Right lobe of liver (tissue), 6 donors: ENCODE measurements at regions not wholly inside any gene's neighbourhood (a gene's known extent, or its start where the extent isn't known, plus 50 kb on each side); places are given as distances from the start of the nearest gene placed in this dataset.

ENCODE experiments used
- ATAC-seq, 4 donors: fragments of 200-7000 bp; cut with Tn5 transposase; one replicate each; pipeline ENCODE4 v1.9.1; 2020; ENCODE audit warnings: mild to moderate bottlenecking in 4 of 4, moderate library complexity in 4 of 4
- DNase-seq, 3 donors: peaks; one replicate each; pipeline ENCODE4 v3.0.0-alpha.2; 2020
- H3K27ac ChIP-seq, 3 donors: fragments of 200-600 bp; one replicate each; pipeline ENCODE4 v1.8.0; 2022
- H3K27me3 ChIP-seq, 2 donors: fragments of 200-600 bp; one replicate each; pipeline ENCODE4 v1.8.0; 2022
- H3K36me3 ChIP-seq, 4 donors: fragments of 200-600 bp; sonication (generic) in 1 of 4; one replicate each; pipeline versions ENCODE4 v1.5.1 to v1.8.0; 2017 to 2022; ENCODE audit warnings: control low read depth in 1 of 4
- H3K4me1 ChIP-seq, 4 donors: fragments of 200-600 bp; sonication (generic) in 1 of 4; one replicate each; pipeline versions ENCODE4 v1.5.1 to v1.8.0; 2017 to 2022; ENCODE audit warnings: control low read depth in 1 of 4
- H3K4me3 ChIP-seq, 3 donors: fragments of 200-600 bp; one replicate each; pipeline ENCODE4 v1.8.0; 2022
- H3K9me3 ChIP-seq, 4 donors: fragments of 200-600 bp; sonication (generic) in 1 of 4; one replicate each; pipeline versions ENCODE4 v1.5.1 to v1.8.0; 2017 to 2022; ENCODE audit warnings: control low read depth in 1 of 4
- CTCF ChIP-seq, 4 donors: fragments of 200-600 bp in 3 of 4; fragments of 450-650 bp in 1 of 4; IDR thresholded peaks; one replicate each; pipeline versions ENCODE4 v1.5.1 to v1.8.0; 2016 to 2022; ENCODE audit warnings: antibody characterized with exemption in 4 of 4, mild to moderate bottlenecking in 2 of 4
- POLR2A ChIP-seq: fragments of 450-650 bp; IDR thresholded peaks from one replicate; pipeline ENCODE4 v1.6.1; 2017; ENCODE audit warnings: antibody characterized with exemption, mild to moderate bottlenecking
- WGBS: methylation state at CpG from one replicate; pipeline ENCODE4 v1.1.6; 2018; ENCODE audit warnings: low coverage, low lambda C conversion rate; ENCODE audit not compliant: insufficient coverage; ENCODE audit errors: missing lambda C conversion rate; 5-methylcytosine and 5-hydroxymethylcytosine counted together
- intact Hi-C, 2 donors: fragments of 100-400 bp; cut with DNase I; formaldehyde crosslinking; loops; one replicate each; pipeline versions ENCODE4 v1.11.2 to v1.14.1; 2022
- donor health status: DM: no; HTN: yes; CAD: no.
- donor health status: DM: no; HTN: no; CAD: no.
- donor health status: DM: no; HTN: no; CAD: no.
- donor health status: DM: no; HTN: yes; CAD: no.
- donor health status: DM: no; HTN: yes; CAD: no.

- no peaks in the 10 kb centered on the region for H3K36me3 ChIP-seq
- no peaks in the 10 kb centered on the region for H3K4me1 ChIP-seq
- H3K9me3 ChIP-seq = no peaks in the 10 kb centered on the region
- no peaks in the 10 kb centered on the region for H3K27me3 ChIP-seq
- no peak for DNase-seq
- 88% methylated on average over 2 of the region's 2 CpGs for WGBS
- TF ChIP-seq CTCF (IDR thresholded peaks at IDR 0.05) = no peak
- no peak for TF ChIP-seq POLR2A
- no peak overlapping the region for H3K27ac ChIP-seq
- no peak for ATAC-seq
- intact Hi-C loops = no loop called here
- H3K4me3 ChIP-seq = no peak overlapping the region
Observed at GRCh38 chr16:51487880-51488279, 336.8 kb upstream of the SALL1 start.

DNA sequence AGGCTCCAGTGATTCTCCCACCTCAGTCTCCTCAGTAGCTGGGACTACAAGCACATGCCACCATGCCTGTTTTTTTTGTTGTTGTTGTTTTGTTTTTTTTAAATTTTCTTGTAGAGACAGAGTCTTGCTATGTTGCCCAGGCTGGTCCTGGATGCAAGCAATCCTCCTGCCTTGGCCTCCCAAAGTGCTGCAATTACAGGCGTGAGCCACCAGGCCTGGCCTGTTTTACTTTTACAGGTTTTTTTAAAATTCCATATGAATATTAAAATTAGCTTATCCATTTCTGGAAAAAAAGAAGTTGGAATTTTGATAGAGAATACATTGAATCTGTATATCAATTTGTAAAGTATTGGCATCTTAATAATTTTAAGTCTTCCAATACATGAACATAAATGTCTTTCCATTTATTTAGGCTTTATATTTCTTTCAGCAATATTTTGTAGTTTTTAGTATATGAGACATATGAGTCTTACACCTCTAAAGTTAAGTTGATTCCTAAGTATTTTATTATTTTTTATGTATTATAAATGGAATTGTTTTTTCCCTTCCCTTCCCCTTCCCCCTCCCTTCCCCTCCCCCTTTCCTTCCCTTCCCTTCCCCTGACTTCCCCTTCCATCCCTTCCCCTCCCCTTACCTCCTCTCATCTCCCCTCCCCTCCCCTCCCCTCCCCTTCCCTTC, 323.5 kb upstream of the SALL1 start:
- Histone ChIP-seq H3K27ac (no peak overlapping the region), H3K4me3 (no peak overlapping the region), H3K9me3 (no peaks in the 10 kb centered on the region), H3K27me3 (no peaks in the 10 kb centered on the region), H3K36me3 (no peaks in the 10 kb centered on the region), H3K4me1 (no peaks in the 10 kb centered on the region)
- WGBS = 69% methylated on average over 1 of the region's 1 CpG
- ATAC-seq (no peak), DNase-seq (no peak)
- TF ChIP-seq CTCF (IDR thresholded peaks at IDR 0.05) (no peak), POLR2A (no peak)
- intact Hi-C loops = no loop called here

- H3K27ac ChIP-seq = no peak overlapping the region
- ATAC-seq (no peak), DNase-seq (no peak)
- no peak overlapping the region for H3K4me3 ChIP-seq
- no peaks in the 10 kb centered on the region for H3K27me3 ChIP-seq
- TF ChIP-seq POLR2A (no peak), CTCF (IDR thresholded peaks at IDR 0.05) (no peak)
- intact Hi-C loops = no loop called here
- no peaks in the 10 kb centered on the region for H3K4me1 ChIP-seq
- H3K36me3 ChIP-seq = no peaks in the 10 kb centered on the region
- WGBS = 90% methylated on average over 3 of the region's 3 CpGs
- no peaks in the 10 kb centered on the region for H3K9me3 ChIP-seq
Observed at GRCh38 chr16:51473091-51473490, 322.0 kb upstream of the SALL1 start.

GRCh38 chr16:51470492-51470891, 319.4 kb upstream of the SALL1 start:
- H3K9me3 ChIP-seq = no peaks in the 10 kb centered on the region
- intact Hi-C loops = no loop called here
- 64% methylated on average over 4 of the region's 4 CpGs for WGBS
- H3K36me3 ChIP-seq = no peaks in the 10 kb centered on the region
- TF ChIP-seq CTCF (IDR thresholded peaks at IDR 0.05) (no peak), POLR2A (no peak)
- no peak overlapping the region for H3K4me3 ChIP-seq
- ATAC-seq (no peak), DNase-seq (no peak)
- no peaks in the 10 kb centered on the region for H3K27me3 ChIP-seq
- H3K4me1 ChIP-seq = no peaks in the 10 kb centered on the region
- no peak overlapping the region for H3K27ac ChIP-seq

DNA sequence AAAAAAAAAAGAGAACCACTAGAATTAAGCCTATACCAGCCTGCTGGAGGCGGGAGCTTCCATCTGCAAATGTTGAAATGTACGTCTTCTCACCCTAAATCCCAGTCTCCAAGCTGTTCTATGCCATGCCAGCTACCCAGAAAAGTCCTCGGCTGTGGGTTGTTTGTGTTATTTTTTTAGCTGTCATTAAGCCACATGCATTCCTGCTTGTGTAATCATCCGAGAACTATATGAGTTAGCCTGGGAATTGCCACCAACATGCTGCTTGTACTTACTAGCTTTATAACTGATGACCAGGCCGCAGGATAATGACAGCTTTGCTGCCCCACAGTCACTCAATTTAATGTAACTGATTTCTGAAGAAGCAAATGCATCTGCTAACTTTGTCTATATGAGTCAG, 313.9 kb upstream of the SALL1 start:
- no peak overlapping the region for H3K27ac ChIP-seq
- intact Hi-C loops = no loop called here
- TF ChIP-seq CTCF (IDR thresholded peaks at IDR 0.05) (no peak), POLR2A (no peak)
- ATAC-seq (no peak), DNase-seq (no peak)
- 85% methylated on average over 5 of the region's 5 CpGs for WGBS
- H3K36me3 ChIP-seq = no peaks in the 10 kb centered on the region
- H3K4me1 ChIP-seq = no peaks in the 10 kb centered on the region
- no peak overlapping the region for H3K4me3 ChIP-seq
- no peaks in the 10 kb centered on the region for H3K9me3 ChIP-seq
- no peaks in the 10 kb centered on the region for H3K27me3 ChIP-seq
